PC-9 (cell line): ENCODE measurements at regions not wholly inside any gene's neighbourhood (a gene's known extent, or its start where the extent isn't known, plus 50 kb on each side); places are given as distances from the start of the nearest gene placed in this dataset.

ENCODE experiments used
- CTCF ChIP-seq: fragments of 200-600 bp; sonication (generic); conservative IDR thresholded peaks from 2 replicates; pipeline ENCODE4 v1.6.1; 2017; ENCODE audit warnings: mixed run types, antibody characterized with exemption, mild to moderate bottlenecking, moderate library complexity
- EZH2 ChIP-seq: fragments of 200-600 bp; sonication (generic); IDR thresholded peaks from 2 replicates; pipeline ENCODE4 v1.8.0; 2017; ENCODE audit warnings: antibody characterized with exemption, low read depth

GRCh38 chr21:43312011-43312410 is 114.9 kb downstream of the SIK1 start:
- no peak for TF ChIP-seq CTCF
- no peak for TF ChIP-seq EZH2
